GM18498 (cell line): ENCODE measurements at regions not wholly inside any gene's neighbourhood (a gene's known extent, or its start where the extent isn't known, plus 50 kb on each side); places are given as distances from the start of the nearest gene placed in this dataset.

Experiments used
- ATAC-seq: cut with Tn5 transposase; IDR thresholded peaks from one replicate; pipeline ENCODE4 v1.9.1; 2021; ENCODE audit warnings: mild to moderate bottlenecking, moderate library complexity; ENCODE audit not compliant: unreplicated experiment

GRCh38 chr2:104120171-104120570 is 733.7 kb upstream of the POU3F3 start:
- no peak for ATAC-seq

- ATAC-seq, result no peak
Observed at GRCh38 chr2:104125096-104125495, 728.8 kb upstream of the POU3F3 start.

DNA sequence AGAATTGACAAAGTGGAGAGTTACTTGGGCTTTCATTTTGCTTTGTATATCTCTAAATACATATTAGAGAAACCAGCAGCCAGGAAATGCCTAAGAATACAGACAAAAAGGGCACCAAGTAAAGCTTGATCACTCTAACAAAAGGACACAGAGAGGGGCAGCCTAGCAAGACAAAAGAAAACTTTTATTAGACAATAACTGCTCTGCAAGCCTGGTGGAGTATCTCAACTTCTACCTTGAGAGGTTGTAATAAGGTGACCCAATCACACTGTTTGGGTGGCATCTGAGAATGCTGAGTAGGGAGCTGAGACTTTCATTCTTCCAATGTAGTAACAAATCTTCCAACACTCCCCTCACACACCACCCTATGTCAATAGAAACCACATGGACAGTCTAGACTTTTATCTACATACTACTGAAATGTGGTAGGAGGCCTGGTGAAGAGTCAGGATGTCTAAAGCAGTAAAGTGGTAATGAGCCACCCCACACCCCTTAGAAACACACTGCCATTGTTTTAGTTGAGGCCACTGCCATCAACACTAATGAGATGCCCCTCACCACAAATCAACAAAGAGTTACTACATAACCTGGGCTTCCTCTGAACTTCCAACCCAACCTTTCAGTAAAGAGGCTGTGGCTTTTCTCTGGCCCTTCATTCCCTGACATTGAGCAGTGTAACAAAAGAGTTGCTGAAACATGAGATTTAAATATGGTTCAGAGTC is 726.7 kb upstream of the POU3F3 start:
- no peak for ATAC-seq

DNA sequence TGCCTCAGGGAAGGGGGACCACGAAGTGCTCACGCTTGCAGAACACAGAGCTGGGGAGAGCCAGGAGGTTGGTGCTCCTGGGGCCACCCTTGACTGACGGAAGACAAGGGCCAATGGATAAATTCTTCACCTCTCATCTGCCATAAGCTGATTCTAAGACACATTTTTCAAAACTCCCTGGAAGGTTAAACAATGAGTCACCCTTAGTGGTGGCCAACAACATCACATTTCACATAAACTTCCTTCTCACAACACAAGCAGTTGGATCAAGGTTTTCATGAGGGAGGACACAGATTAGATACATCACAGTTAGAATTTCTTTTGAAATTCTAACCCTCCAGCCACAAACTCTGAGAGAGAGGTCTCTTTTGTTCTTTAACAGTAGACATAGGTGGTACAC is 713.6 kb upstream of the POU3F3 start:
- no peak for ATAC-seq

DNA sequence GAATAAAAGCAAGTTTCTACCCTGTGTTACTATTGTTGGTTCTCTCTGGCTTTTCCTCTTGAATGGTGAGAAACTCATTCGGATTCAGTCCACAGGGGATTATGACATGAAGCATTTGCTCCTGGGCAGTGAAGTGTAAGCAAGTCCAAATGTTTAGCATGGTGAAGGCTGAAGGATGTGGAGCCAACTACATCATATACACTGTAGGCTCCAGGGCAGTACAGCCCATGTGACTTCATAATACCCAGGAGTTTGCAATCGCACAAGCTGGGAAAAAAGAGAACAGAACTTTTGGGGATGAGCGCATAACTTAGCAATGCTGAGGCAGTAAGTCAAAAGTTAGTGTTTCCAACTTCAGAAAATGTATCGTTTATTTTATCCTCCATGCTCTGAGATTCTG is 695.7 kb upstream of the POU3F3 start:
- no peak for ATAC-seq

- ATAC-seq, result no peak
Observed at GRCh38 chr2:104163611-104164130, 690.2 kb upstream of the POU3F3 start.

- no peak for ATAC-seq
Observed at GRCh38 chr2:104164721-104165252, 689.1 kb upstream of the POU3F3 start.

GRCh38 chr2:104177179-104177578 is 676.7 kb upstream of the POU3F3 start:
- ATAC-seq, result no peak

GRCh38 chr2:104179644-104180043 is 674.3 kb upstream of the POU3F3 start:
- ATAC-seq, result no peak

DNA sequence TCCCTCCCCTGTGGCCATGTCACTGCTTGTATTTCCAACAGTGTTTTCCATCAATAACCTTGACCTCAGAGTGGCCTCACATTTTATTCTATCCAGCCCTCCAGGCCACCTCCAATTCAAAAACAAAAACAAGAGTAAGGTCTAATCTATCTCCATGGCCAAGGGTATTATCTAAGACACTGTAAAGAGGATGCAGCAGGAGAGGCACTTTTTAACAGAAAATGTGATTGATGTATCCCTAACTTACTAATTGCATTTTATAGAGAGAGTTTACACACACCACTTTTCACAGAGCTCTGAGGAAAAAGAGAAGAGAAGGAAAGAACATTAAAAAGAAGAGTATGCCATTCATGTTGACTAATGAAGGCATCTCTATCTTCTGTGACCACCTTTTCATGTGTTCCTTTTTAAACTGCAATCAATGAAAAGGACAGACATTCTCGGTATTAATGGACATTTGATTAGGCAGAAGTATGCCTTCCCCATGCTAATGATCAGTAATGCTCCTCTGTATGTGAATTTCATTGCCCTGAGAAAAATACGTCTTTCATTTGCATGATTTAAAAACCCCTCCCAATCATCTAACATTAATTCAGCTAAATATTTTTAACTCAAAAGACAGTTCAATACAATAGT is 653.3 kb upstream of the POU3F3 start:
- ATAC-seq, result no peak

GRCh38 chr2:104213758-104214157 is 640.2 kb upstream of the POU3F3 start:
- ATAC-seq, result no peak

GRCh38 chr2:104215269-104216161 is 638.4 kb upstream of the POU3F3 start:
- ATAC-seq, result no peak

GRCh38 chr2:104233591-104233990 is 620.3 kb upstream of the POU3F3 start:
- no peak for ATAC-seq

GRCh38 chr2:104236491-104236890 is 617.4 kb upstream of the POU3F3 start:
- ATAC-seq, result no peak

- no peak for ATAC-seq
Observed at GRCh38 chr2:104240984-104241383, 612.9 kb upstream of the POU3F3 start.

DNA sequence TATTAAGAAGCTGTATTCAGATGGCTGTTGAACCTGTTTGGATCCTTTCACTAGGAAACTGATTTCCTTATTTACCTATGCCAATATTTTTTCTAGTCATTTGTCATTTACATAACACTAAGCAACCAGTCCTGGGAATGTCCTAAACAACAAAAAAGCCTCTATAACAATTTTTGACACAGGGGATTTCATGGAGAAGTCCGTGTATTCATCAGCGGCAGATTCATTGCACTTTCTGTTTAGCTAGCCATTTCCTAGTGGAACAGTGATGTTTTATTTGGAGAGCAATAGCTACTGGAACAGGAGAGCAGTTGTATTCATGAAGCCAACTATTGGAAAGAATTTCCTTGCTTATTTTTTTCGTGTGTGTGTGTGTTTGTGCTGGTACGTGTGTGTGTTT is 604.3 kb upstream of the POU3F3 start:
- no peak for ATAC-seq

GRCh38 chr2:104250635-104251034 is 603.3 kb upstream of the POU3F3 start:
- no peak for ATAC-seq

DNA sequence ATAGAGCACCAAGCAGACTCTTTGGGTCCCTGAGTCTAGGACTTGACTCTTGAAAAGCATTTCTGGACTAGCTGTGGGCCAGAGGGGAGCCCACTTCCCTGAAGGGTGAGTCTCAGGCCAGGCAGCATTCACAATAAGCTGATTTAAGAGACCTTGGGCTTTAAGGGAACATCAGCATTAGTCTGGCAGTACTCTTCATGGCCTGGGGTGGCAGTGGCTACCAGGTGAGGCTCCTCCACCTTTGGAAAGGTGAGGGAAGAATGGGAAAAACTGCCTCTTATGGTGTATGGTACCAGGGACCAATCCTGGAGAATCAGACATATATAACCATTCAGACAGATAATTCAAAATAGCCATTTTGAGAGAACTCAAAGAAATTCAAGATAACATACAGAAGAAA is 599.9 kb upstream of the POU3F3 start:
- no peak for ATAC-seq

DNA sequence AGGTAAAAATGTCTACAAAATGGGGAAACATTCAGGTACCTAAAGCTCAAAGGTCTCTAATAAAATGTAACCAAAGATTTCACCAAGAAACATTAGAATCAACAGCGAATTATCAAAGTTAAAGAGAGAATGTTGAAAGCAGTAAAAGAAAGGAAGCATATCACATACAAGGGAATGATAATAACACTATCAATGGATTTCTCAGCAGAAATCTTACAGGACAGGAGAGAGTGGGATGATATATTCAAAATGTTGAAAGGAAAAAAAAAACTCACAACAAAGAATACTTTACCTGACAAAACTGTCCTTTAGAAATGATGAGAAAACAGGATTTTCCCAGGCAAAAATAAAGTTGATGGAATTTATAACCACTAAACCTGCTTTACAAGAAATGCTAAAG is 591.2 kb upstream of the POU3F3 start:
- ATAC-seq, result no peak

DNA sequence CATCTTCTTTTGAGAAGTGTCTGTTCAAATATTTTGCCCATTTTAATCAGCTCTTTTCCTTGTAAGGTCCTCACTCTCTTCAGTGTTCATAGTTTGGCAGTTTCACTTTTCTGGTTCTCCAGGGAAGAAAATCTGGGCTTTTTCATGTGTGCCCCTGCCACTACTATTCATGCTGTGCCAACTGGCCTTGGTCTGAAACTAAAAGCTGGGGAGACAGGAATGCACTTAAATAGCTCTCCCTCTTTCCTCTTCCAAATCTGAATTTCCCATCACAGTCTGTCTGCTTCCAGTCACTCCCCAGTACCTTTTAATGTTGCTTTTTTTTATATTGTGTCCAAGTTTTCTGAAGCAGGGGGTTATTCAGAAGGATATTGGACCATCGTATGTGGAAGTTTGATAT is 574.3 kb upstream of the POU3F3 start:
- ATAC-seq, result no peak

DNA sequence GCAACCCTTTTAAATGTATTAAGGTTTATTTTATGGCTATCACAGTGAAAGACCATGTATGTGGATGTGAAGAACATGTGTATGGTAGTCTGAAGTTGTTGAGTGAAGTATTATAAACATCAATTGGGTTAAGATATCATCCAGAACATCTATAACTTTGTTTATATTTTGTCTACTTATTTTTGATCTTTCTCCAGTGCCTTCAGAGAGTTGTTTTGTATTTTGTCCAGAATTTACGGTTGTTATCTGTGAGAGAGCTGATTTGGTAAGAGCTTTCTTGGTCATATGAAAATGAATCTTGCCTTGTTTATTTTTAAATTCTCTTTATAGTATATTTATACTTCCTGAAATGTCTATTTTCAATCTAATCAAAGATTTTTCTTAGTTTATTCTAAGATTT is 573.7 kb upstream of the POU3F3 start:
- no peak for ATAC-seq
